A673 (cell line): ENCODE measurements at regions not wholly inside any gene's neighbourhood (a gene's known extent, or its start where the extent isn't known, plus 50 kb on each side); places are given as distances from the start of the nearest gene placed in this dataset.

Experiments used
- BruUV-seq: library from RNA; stranded (reverse); fragments of 400-500 nt; replicated peaks from 2 replicates; lab custom pipeline; 2021; lab: Mats Ljungman, UMichigan
- CTCF ChIA-PET: fragments of 300-600 bp; sonication (Branson Sonifier 250); formaldehyde crosslinking; loops from one replicate; lab custom pipeline; 2022; ENCODE audit warnings: antibody characterized with exemption; lab: Charles Lee
- POLR2A ChIA-PET: fragments of 300-600 bp; sonication (Branson Sonifier 250); formaldehyde crosslinking; loops from one replicate; lab custom pipeline; 2022; ENCODE audit warnings: antibody characterized with exemption; ENCODE audit not compliant: low non-redundant PET; lab: Charles Lee
- DNase-seq: peaks from one replicate; pipeline ENCODE4 v3.0.0-alpha.2; 2015; ENCODE audit warnings: low spot score
- H3K27ac ChIP-seq: fragments of 200-600 bp; sonication (generic); 2 replicates; pipeline ENCODE4 v1.5.1; 2016; ENCODE audit warnings: mixed run types, low read depth, mild to moderate bottlenecking, mixed read lengths, antibody characterized with exemption, low read length; ENCODE audit not compliant: poor library complexity, severe bottlenecking
- H3K27me3 ChIP-seq: fragments of 200-600 bp; sonication (generic); replicated peaks from 2 replicates; pipeline ENCODE4 v1.6.1; 2017; ENCODE audit warnings: mixed run types, low read depth, mild to moderate bottlenecking, mixed read lengths, antibody characterized with exemption, low read length; ENCODE audit not compliant: insufficient read depth, poor library complexity
- H3K36me3 ChIP-seq: fragments of 200-600 bp; sonication (generic); 2 replicates; pipeline ENCODE4 v1.6.1; 2016; ENCODE audit warnings: mixed run types, mild to moderate bottlenecking, mixed read lengths, antibody characterized with exemption, low read length; ENCODE audit not compliant: insufficient read depth, poor library complexity, severe bottlenecking
- H3K4me1 ChIP-seq: fragments of 200-600 bp; sonication (generic); 2 replicates; pipeline ENCODE4 v1.6.1; 2017; ENCODE audit warnings: mixed run types, mild to moderate bottlenecking, mixed read lengths, antibody characterized with exemption, low read length; ENCODE audit not compliant: insufficient read depth, poor library complexity, severe bottlenecking
- H3K4me3 ChIP-seq: fragments of 200-600 bp; sonication (generic); 2 replicates; pipeline ENCODE4 v1.5.1; 2016; ENCODE audit warnings: low read depth, mixed run types, mild to moderate bottlenecking, mixed read lengths, low read length; ENCODE audit not compliant: poor library complexity, severe bottlenecking
- H3K9me3 ChIP-seq: fragments of 200-600 bp; sonication (generic); 2 replicates; pipeline ENCODE4 v1.6.1; 2016; ENCODE audit warnings: mixed run types, low read depth, mild to moderate bottlenecking, mixed read lengths, antibody characterized with exemption, low read length; ENCODE audit not compliant: poor library complexity, severe bottlenecking
- EZH2 ChIP-seq: fragments of 200-600 bp; sonication (generic); IDR thresholded peaks from 2 replicates; pipeline ENCODE4 v1.6.1; 2017; ENCODE audit warnings: borderline replicate concordance, low read depth, mild to moderate bottlenecking, mixed read lengths, antibody characterized with exemption, low read length; ENCODE audit not compliant: poor library complexity, severe bottlenecking
- intact Hi-C: fragments of 100-400 bp; cut with micrococcal nuclease; formaldehyde crosslinking; loops from one replicate; pipeline ENCODE4 v1.10.0; 2022; ENCODE audit not compliant: unreplicated experiment
- TF ChIP-seq, protein P1 (sequence below): fragments of 300-800, 200-600 bp; sonication (generic); conservative IDR thresholded peaks from 2 replicates; pipeline ENCODE4 v1.5.1; 2017; ENCODE audit warnings: low read depth, mild to moderate bottlenecking, antibody characterized with exemption, low read length, moderate library complexity, mixed read lengths

DNA sequence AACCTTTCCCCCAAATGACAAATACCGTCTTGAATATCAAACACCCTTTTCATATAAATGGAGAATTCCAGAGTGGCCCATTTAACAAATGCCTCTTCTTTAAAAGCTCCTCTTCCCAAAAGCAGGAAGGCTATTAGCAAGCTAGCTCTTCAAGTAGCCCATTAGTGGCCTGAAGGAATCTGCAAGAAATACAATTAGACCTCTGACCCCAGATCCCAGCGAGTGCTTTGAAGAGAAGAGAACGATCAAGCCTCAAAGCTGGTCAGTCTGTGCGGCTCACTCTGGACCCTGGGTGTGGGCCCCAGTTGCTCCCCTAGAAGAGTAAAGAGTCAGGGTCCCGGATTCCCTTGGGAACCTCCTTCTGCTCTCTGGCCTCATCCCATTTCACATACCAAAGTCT is 325.6 kb downstream of the NUAK1 start:
- no peaks in the 10 kb centered on the region for H3K9me3 ChIP-seq
- no peaks in the 10 kb centered on the region for H3K27me3 ChIP-seq
- intact Hi-C loops, result no loop called here
- no peak for DNase-seq
- H3K27ac ChIP-seq, result no peak overlapping the region
- POLR2A ChIA-PET, result no interaction called here
- H3K4me3 ChIP-seq, result no peak overlapping the region
- BruUV-seq, result no TSS peak
- CTCF ChIA-PET, result interaction anchor here (0.6 kb wide), 1 partner anchor 70 kb away, joined by 7 read pairs; no protein-coding TSS in a partner anchor
- H3K4me1 ChIP-seq, result no peaks in the 10 kb centered on the region
- H3K36me3 ChIP-seq, result no peaks in the 10 kb centered on the region
- TF ChIP-seq, protein P1, sequence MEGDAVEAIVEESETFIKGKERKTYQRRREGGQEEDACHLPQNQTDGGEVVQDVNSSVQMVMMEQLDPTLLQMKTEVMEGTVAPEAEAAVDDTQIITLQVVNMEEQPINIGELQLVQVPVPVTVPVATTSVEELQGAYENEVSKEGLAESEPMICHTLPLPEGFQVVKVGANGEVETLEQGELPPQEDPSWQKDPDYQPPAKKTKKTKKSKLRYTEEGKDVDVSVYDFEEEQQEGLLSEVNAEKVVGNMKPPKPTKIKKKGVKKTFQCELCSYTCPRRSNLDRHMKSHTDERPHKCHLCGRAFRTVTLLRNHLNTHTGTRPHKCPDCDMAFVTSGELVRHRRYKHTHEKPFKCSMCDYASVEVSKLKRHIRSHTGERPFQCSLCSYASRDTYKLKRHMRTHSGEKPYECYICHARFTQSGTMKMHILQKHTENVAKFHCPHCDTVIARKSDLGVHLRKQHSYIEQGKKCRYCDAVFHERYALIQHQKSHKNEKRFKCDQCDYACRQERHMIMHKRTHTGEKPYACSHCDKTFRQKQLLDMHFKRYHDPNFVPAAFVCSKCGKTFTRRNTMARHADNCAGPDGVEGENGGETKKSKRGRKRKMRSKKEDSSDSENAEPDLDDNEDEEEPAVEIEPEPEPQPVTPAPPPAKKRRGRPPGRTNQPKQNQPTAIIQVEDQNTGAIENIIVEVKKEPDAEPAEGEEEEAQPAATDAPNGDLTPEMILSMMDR, result no peak
- no peak for TF ChIP-seq EZH2

DNA sequence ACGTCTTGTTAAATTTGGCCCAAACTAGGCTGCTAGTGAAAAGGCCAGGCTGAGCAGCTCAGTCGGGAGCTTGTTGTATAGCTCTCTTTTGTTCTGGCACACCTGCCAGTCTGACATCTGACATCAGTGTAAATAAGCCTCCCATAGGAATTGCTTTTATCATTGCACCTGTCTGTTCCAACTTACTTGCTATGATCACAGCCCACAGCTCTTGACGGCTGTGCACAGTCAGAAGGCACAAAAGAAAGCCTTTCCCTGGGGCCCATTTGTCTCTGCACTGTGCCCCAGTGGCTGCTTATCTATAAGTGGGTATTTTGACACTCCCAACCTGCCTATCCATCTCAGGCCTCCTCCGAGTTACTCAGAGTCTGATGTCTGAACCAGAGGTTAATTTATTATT is 324.5 kb downstream of the NUAK1 start:
- no peaks in the 10 kb centered on the region for H3K9me3 ChIP-seq
- H3K4me3 ChIP-seq, result no peak overlapping the region
- H3K27me3 ChIP-seq, result no peaks in the 10 kb centered on the region
- TF ChIP-seq EZH2, result no peak
- TF ChIP-seq, protein P1, result no peak
- H3K36me3 ChIP-seq, result no peaks in the 10 kb centered on the region
- intact Hi-C loops, result loop anchor here (2.0 kb wide), 1 partner anchor 45 kb away; no protein-coding TSS in a partner anchor
- ChIA-PET POLR2A (no interaction called here), CTCF (no interaction called here)
- DNase-seq, result no peak
- no TSS peak for BruUV-seq
- H3K27ac ChIP-seq, result no peak overlapping the region
- H3K4me1 ChIP-seq, result no peaks in the 10 kb centered on the region

DNA sequence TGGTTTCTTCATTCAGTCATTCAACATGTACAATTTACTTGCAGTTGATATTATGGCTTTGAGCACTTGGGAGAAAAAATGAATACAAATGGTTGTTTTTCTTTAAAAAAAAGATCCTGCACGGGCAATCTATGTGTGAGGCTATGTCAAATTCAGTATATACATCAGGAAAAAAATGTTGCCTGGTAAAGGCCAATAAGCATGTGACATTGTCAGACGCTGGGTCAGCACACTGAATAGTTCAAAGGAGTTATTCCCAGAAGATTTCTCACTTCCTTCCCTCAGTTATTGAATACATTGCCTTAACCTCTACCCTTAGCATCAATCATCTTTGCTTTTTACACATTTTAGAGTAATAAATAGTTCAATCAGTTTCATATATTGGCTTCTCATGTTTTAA is 319.2 kb downstream of the NUAK1 start:
- CTCF ChIA-PET, result no interaction called here

More for the DNA sequence above, 319.2 kb downstream of the NUAK1 start:
- TF ChIP-seq, protein P1, result no peak
- TF ChIP-seq EZH2, result no peak
- POLR2A ChIA-PET, result no interaction called here
- no TSS peak for BruUV-seq
- intact Hi-C loops, result no loop called here
- Histone ChIP-seq H3K27me3 (no peaks in the 10 kb centered on the region), H3K4me1 (no peaks in the 10 kb centered on the region), H3K4me3 (no peak overlapping the region), H3K27ac (no peak overlapping the region), H3K36me3 (no peaks in the 10 kb centered on the region), H3K9me3 (no peaks in the 10 kb centered on the region)
- DNase-seq, result no peak
